ENCODE measurements at regions not wholly inside any gene's neighbourhood (a gene's known extent, or its start where the extent isn't known, plus 50 kb on each side); places are given as distances from the start of the nearest gene placed in this dataset.

GRCh38 chr2:186934420-186934819 is 85.5 kb upstream of the ZSWIM2 start:
- Mint-ChIP-seq H3K27ac (no peak overlapping the region), H3K4me1 (0 out of 2 replicates have a peak, but pooled peaks cover 4% of the 10 kb centered on the region), H3K36me3 (no peaks in the 10 kb centered on the region), H3K27me3 (ENCODE audit: low read depth) (no peaks in the 10 kb centered on the region), H3K4me3 (no peak overlapping the region), H3K9me3 (peaks cover 6% of the 10 kb centered on the region)
- ChIA-PET CTCF (interaction anchor here (1.0 to 1.1 kb wide), 2 partner anchors 72 to 120 kb away, joined by 3 to 5 read pairs; no protein-coding TSS in a partner anchor), POLR2A (no interaction called here)
- ATAC-seq (peak; percentile 70), DNase-seq (ENCODE audit: low spot score) (no peak)
- TF ChIP-seq HMGXB4 (CRISPR knock-in tag; IDR thresholded peaks at IDR 0.05): no peak
- TF ChIP-seq, protein P1, sequence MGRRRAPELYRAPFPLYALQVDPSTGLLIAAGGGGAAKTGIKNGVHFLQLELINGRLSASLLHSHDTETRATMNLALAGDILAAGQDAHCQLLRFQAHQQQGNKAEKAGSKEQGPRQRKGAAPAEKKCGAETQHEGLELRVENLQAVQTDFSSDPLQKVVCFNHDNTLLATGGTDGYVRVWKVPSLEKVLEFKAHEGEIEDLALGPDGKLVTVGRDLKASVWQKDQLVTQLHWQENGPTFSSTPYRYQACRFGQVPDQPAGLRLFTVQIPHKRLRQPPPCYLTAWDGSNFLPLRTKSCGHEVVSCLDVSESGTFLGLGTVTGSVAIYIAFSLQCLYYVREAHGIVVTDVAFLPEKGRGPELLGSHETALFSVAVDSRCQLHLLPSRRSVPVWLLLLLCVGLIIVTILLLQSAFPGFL (CRISPR knock-in tag; IDR thresholded peaks at IDR 0.05; ENCODE audit: borderline replicate concordance): no peak
- TF ChIP-seq RORB (CRISPR knock-in tag; IDR thresholded peaks at IDR 0.05): no peak
- TF ChIP-seq EMX1 (CRISPR knock-in tag; IDR thresholded peaks at IDR 0.05): no peak
- TF ChIP-seq NFATC4 (CRISPR knock-in tag; IDR thresholded peaks at IDR 0.05): no peak
- TF ChIP-seq PRRX2 (CRISPR knock-in tag; IDR thresholded peaks at IDR 0.05): no peak
- no peak for TF ChIP-seq ZNF263 (CRISPR knock-in tag; IDR thresholded peaks at IDR 0.05; ENCODE audit: low read depth)

GRCh38 chr2:186927867-186928191 is 78.9 kb upstream of the ZSWIM2 start:
- H3K4me3 Mint-ChIP-seq: no peak overlapping the region
- H3K27ac Mint-ChIP-seq: no peak overlapping the region
- H3K27me3 Mint-ChIP-seq (ENCODE audit: low read depth): no peaks in the 10 kb centered on the region
- ATAC-seq: no peak
- H3K36me3 Mint-ChIP-seq: no peaks in the 10 kb centered on the region
- no peaks in the 10 kb centered on the region for H3K4me1 Mint-ChIP-seq
- ChIA-PET POLR2A (no interaction called here), CTCF (interaction anchor here (1.3 kb wide), 1 partner anchor 65 kb away, joined by 3 read pairs; no protein-coding TSS in a partner anchor)
- H3K9me3 Mint-ChIP-seq: peaks cover 6% of the 10 kb centered on the region
- TF ChIP-seq ZNF423 (CRISPR knock-in tag; IDR thresholded peaks at IDR 0.05) (no peak), FOXJ3 (CRISPR knock-in tag; IDR thresholded peaks at IDR 0.05; ENCODE audit: borderline replicate concordance) (no peak), ELF4 (CRISPR knock-in tag; IDR thresholded peaks at IDR 0.05; ENCODE audit: low read depth) (no peak), ZNF138 (CRISPR knock-in tag; conservative IDR thresholded peaks at IDR 0.05) (no peak), RORB (CRISPR knock-in tag; IDR thresholded peaks at IDR 0.05) (no peak), ZNF232 (CRISPR knock-in tag; IDR thresholded peaks at IDR 0.05) (no peak), CBFB (CRISPR knock-in tag; IDR thresholded peaks at IDR 0.05; ENCODE audit: low read depth) (no peak), GABPB1 (CRISPR knock-in tag; IDR thresholded peaks at IDR 0.05) (no peak), TP53 (CRISPR knock-in tag; IDR thresholded peaks at IDR 0.05) (no peak), GTF2I (CRISPR knock-in tag; conservative IDR thresholded peaks at IDR 0.05) (no peak), CREM (CRISPR knock-in tag; IDR thresholded peaks at IDR 0.05) (no peak), CDX4 (CRISPR knock-in tag; IDR thresholded peaks at IDR 0.05; ENCODE audit: borderline replicate concordance) (no peak), MYBL2 (CRISPR knock-in tag; IDR thresholded peaks at IDR 0.05) (no peak), NFE2L1 (CRISPR knock-in tag; IDR thresholded peaks at IDR 0.05) (no peak)
- TF ChIP-seq, protein P2, sequence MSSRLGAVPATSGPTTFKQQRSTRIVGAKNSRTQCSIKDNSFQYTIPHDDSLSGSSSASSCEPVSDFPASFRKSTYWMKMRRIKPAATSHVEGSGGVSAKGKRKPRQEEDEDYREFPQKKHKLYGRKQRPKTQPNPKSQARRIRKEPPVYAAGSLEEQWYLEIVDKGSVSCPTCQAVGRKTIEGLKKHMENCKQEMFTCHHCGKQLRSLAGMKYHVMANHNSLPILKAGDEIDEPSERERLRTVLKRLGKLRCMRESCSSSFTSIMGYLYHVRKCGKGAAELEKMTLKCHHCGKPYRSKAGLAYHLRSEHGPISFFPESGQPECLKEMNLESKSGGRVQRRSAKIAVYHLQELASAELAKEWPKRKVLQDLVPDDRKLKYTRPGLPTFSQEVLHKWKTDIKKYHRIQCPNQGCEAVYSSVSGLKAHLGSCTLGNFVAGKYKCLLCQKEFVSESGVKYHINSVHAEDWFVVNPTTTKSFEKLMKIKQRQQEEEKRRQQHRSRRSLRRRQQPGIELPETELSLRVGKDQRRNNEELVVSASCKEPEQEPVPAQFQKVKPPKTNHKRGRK (CRISPR knock-in tag; IDR thresholded peaks at IDR 0.05; ENCODE audit: borderline replicate concordance): no peak
- TF ChIP-seq, protein P1 (CRISPR knock-in tag; IDR thresholded peaks at IDR 0.05; ENCODE audit: borderline replicate concordance): no peak
- TF ChIP-seq, protein P3, sequence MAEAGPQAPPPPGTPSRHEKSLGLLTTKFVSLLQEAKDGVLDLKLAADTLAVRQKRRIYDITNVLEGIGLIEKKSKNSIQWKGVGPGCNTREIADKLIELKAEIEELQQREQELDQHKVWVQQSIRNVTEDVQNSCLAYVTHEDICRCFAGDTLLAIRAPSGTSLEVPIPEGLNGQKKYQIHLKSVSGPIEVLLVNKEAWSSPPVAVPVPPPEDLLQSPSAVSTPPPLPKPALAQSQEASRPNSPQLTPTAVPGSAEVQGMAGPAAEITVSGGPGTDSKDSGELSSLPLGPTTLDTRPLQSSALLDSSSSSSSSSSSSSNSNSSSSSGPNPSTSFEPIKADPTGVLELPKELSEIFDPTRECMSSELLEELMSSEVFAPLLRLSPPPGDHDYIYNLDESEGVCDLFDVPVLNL (CRISPR knock-in tag; IDR thresholded peaks at IDR 0.05; ENCODE audit: borderline replicate concordance, low read depth): no peak
- TF ChIP-seq, protein P4, sequence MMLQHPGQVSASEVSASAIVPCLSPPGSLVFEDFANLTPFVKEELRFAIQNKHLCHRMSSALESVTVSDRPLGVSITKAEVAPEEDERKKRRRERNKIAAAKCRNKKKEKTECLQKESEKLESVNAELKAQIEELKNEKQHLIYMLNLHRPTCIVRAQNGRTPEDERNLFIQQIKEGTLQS (CRISPR knock-in tag; conservative IDR thresholded peaks at IDR 0.05): no peak
- TF ChIP-seq, protein P5, sequence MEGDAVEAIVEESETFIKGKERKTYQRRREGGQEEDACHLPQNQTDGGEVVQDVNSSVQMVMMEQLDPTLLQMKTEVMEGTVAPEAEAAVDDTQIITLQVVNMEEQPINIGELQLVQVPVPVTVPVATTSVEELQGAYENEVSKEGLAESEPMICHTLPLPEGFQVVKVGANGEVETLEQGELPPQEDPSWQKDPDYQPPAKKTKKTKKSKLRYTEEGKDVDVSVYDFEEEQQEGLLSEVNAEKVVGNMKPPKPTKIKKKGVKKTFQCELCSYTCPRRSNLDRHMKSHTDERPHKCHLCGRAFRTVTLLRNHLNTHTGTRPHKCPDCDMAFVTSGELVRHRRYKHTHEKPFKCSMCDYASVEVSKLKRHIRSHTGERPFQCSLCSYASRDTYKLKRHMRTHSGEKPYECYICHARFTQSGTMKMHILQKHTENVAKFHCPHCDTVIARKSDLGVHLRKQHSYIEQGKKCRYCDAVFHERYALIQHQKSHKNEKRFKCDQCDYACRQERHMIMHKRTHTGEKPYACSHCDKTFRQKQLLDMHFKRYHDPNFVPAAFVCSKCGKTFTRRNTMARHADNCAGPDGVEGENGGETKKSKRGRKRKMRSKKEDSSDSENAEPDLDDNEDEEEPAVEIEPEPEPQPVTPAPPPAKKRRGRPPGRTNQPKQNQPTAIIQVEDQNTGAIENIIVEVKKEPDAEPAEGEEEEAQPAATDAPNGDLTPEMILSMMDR (IDR thresholded peaks at IDR 0.05): no peak
- TF ChIP-seq, protein P6, sequence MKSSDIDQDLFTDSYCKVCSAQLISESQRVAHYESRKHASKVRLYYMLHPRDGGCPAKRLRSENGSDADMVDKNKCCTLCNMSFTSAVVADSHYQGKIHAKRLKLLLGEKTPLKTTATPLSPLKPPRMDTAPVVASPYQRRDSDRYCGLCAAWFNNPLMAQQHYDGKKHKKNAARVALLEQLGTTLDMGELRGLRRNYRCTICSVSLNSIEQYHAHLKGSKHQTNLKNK (CRISPR knock-in tag; IDR thresholded peaks at IDR 0.05): no peak
- no peak for DNase-seq (ENCODE audit: low spot score)
